GM18868 (cell line): ENCODE measurements at regions not wholly inside any gene's neighbourhood (a gene's known extent, or its start where the extent isn't known, plus 50 kb on each side); places are given as distances from the start of the nearest gene placed in this dataset.

Experiments used
- ATAC-seq: cut with Tn5 transposase; IDR thresholded peaks from one replicate; pipeline ENCODE4 v1.9.1; 2021; ENCODE audit warnings: mild to moderate bottlenecking, moderate library complexity; ENCODE audit not compliant: unreplicated experiment

GRCh38 chr5:5822729-5823257 lies 400.3 kb downstream of the ICE1 start:
- no peak for ATAC-seq

DNA sequence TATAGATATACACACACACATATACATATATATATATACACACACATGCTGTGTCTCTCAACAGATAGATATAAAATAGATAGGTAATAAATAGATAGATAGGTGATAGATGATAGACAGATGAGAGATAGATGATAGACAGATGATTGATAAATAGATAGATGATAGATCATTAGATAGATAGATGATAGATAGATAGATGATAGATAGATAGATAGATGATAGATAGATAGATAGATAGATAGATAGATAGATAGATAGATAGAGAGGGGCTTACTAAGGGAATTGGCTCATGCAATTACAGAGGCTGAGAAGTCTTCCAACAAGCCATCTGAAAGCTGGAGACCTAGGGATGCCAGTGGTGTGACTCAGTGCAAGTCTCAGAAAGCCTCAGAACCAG lies 394.5 kb downstream of the ICE1 start:
- ATAC-seq, result no peak

DNA sequence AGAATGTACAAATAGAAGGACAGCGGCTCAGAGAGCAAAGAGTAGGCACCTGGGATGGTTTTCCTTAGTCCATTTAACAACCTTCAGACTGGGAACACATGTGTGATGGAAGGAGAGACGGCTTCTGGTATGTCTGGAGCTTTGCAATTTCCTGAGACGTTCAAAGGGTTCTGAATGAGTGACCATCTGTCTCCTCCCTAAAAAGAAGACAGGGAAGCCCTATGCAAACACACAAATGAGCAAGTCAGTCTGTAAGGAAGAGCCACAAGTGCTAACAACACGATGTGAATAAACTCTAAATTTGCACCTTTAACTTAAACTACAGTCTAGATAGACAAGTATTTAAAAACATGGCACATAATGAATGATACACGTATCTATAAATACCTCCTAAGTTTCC lies 391.0 kb downstream of the ICE1 start:
- no peak for ATAC-seq

DNA sequence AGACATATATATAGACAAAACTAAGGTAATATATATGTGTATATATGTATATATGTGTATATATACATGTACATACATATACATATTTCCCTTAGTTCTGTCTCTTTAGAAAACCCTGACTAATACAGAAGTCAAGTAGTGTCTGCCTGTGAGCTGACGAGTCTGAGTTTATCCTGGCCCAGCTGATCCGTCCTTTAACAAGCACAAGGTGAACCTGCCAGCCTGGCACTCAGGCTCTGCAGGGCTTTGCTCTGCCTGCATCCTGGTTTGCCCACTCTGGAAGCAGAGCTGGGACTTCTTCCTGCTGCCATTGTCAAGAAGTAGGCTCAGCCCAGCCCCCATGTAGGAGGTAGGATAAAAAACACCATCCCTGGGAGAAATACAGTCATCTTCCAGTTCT lies 388.0 kb downstream of the ICE1 start:
- no peak for ATAC-seq

DNA sequence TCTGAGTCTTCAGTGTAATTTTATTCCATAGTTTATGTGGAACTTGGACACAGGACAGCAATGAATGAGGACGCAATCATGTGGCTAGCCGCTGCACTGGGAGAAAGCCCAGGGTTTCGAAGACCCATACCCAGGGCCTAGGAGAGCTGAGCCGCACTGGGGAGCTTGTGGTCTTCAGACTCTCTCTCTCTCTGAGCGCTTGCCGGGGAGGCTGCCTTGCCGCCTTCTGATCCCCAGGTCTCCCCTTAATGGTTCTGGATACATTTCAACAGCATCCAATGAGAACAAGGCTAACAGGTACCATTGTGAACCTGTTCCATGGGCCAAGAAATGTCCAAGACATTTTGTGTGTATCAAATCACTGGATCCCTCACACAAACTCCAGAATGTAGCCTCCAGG lies 383.4 kb downstream of the ICE1 start:
- no peak for ATAC-seq

- no peak for ATAC-seq
These were observed 382.2 kb downstream of the ICE1 start for GRCh38 chr5:5804478-5805233.

- ATAC-seq, result no peak
These were observed 378.6 kb downstream of the ICE1 start for GRCh38 chr5:5800801-5801761.

DNA sequence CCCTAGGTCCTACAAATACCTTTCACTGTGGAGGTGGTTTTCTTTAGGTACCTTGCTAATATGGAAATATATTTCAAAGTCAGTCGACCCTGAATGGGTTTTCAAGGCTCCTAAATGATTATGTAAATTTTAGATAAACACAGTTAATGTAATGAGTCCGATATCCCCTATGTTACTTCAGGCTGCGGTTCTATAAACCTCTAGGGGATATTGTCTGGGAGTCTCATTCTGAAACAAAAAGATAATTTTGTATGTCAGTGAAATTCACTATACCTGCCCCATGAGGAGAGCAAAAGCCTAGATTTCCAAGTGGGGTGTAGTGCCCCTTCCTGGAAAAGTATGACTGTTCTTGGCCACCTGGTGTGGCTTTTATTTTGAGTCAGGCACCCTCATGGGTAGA lies 377.3 kb downstream of the ICE1 start:
- no peak for ATAC-seq

- no peak for ATAC-seq
These were observed 376.8 kb downstream of the ICE1 start for GRCh38 chr5:5799229-5799628.

DNA sequence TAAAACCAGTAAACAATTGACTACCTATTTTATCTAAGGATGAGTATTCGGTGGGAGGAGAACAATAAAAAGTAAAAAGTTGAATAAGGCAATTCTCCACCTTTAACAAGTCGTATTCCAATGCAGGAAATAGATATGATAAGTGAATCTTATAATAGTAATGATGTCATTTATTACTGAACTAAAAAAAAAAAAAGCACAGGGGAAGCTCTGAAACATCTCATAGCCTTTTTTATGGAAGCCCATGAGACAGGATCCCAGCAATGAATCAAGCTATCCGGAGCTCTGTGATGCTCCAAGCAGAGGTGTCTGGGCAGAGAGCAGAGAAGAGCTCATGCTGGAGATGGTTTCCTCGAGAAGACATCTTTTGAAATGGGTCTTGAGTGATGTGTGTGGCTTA lies 376.0 kb downstream of the ICE1 start:
- no peak for ATAC-seq

- ATAC-seq, result no peak
These were observed 375.6 kb downstream of the ICE1 start for GRCh38 chr5:5798041-5798440.

- ATAC-seq, result no peak
These were observed 372.7 kb downstream of the ICE1 start for GRCh38 chr5:5795074-5795771.

GRCh38 chr5:5794118-5794560 lies 371.7 kb downstream of the ICE1 start:
- no peak for ATAC-seq

DNA sequence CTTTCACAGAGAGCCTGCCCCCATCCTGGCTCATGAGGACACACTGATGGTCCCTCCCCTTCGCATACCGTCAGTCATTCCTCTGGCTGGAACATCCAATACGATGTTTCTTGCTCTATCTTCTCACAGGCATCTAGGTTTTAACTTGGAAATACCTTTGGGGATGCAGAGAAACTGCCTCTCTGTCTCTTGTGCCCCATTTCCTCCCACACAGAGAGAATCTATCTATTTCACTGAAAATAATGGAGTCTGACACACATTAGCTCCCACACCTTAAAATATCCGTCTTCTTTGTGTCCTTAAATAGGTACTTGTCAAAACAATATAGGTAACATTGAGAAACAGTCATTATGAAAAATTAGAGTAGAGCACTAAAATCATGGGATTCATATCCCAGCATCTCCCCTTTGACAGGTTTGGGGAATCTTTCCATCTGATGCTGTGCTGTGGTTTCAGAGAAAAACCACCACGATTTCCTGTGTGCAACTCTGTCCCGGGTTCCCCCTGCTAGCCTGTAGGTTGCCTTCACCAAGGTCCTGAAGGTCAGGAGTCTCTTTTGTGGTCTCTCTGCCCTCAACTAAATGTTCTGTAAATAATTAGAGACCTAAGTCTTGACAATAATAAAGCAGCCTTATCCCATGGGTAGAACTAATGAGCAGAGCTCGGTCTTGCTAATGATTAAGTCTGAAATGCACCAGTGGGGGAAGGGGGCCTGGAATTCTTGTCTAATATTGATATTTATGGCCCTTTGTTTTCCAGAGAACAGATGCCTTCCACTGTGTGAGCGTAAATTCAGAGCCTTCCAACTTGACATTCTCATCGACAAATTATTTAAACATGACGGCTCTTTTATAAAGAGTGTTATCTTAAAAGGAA lies 371.0 kb downstream of the ICE1 start:
- no peak for ATAC-seq

DNA sequence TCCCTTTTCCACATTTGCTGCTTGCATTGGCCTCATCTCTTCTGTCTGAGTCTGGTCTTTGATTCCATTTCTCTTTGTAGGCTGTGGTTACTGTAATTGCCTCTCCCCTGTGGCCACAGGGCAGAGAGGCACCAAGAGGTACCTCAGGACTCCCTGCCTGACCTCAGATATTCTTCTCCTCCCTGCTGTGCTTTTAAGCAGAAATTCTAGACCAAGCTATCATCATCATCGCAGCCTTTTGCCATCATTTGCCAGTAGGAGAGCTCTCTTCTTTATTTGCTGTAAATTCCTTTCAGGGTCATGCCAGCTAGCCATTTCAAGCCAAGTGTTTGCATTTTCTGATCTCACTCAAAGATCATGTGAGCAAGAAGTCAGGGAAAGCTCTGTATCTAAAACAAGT lies 369.6 kb downstream of the ICE1 start:
- ATAC-seq, result no peak

GRCh38 chr5:5788793-5789192 lies 366.3 kb downstream of the ICE1 start:
- ATAC-seq, result no peak

DNA sequence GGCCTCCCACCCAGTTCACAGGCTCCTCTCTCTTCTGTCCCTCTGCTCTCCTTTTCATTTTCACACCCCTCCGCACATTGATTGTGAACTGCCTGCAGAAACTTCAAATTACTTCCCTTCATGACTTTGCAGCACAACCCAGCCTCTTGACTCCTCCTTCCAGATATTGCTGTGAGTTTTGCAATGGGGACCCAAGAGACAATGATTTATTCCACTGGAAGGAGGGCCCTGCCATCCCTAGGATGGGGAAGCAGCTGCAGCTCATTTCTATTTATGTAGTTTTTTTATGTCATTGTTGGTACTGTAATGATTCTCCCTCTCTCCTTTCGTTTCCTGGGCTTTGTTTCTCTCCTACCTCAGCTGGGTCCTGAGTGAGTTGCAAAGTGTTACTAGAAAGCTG lies 364.9 kb downstream of the ICE1 start:
- no peak for ATAC-seq

DNA sequence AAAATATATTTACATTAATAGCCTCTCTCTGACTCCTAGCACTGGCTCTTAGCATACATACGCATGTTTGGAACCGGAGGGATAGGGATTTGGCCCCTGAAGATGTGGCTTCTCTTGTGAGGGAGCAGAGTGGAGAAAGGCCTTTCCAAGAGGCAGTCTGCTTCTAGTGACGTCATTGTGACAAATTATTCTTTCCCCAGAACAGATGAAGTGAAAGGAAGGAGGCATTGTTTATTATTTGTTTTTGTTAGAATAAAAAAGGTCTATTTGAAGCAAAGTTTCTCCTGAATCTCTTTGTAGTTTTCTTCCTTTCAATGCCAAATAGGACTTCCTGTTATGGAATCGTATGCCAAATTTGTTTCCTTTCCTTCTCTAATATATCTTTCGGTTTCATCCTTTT lies 361.6 kb downstream of the ICE1 start:
- no peak for ATAC-seq

DNA sequence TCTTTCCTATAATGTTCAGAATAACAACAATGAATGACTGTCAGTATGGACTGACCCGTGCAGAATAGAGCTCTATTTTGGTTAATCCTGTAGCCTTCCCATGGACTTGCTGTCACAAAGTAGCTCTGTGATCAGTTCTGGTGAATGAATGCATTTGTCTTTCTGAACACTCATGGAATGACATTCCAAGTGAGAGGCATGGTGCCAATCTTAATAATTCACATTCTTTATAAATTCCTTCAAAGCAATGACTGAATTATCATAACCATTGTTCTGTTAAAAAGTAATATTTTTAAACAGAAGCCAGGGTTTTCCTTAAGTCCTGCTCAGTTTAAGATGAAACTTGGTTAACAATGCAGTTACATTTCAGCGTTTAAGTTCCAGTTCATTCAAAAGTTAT lies 360.5 kb downstream of the ICE1 start:
- no peak for ATAC-seq

- ATAC-seq, result no peak
These were observed 359.9 kb downstream of the ICE1 start for GRCh38 chr5:5782402-5782801.
